EH (cell line): ENCODE measurements at regions not wholly inside any gene's neighbourhood (a gene's known extent, or its start where the extent isn't known, plus 50 kb on each side); places are given as distances from the start of the nearest gene placed in this dataset.
A peak's percentile ranks its signal among the peaks of the same experiment; 100 is the strongest.
"Not testable (repeated sequence)": the region's sequence is repeated elsewhere in the genome, so short reads cannot be mapped to it uniquely, and the experiment has no call there.

Experiments used
- DNase-seq: peaks from one replicate; pipeline ENCODE4 v3.0.0-alpha.2; 2015; ENCODE audit warnings: low read depth

DNA sequence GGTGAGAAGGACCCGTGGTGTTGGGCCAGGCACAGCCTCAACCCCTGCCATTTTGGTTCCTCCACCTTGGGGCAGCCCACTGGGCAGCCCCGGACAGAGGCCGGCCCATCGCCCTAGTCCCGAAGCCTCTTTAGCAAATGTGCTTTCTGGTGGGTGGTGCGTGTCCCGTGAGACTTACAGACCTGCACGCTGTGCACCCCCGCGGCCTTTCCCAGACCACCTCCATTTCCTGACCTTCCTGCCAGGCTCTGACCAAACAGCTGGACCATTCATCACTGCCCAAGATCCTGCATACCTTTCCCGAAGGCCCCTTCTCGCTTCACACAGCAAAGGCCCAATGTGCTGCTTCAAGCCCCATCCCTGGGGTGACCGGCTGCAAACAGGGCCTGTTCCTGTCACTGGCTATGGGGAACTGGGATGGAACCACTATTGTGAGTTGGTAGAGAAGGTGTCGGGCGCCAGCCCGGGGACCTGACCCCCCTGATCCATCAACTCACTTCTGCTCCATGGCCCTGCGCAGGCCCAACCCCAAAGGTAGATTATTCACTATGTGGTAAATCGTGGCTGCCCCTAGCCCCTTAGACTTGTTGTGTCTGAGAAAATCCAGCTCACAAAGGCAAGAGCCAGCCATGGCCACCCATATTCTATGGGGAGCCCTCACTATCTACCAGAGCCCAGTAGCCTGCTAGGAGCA, 341.0 kb downstream of the EIPR1 start:
- no peak for DNase-seq

DNA sequence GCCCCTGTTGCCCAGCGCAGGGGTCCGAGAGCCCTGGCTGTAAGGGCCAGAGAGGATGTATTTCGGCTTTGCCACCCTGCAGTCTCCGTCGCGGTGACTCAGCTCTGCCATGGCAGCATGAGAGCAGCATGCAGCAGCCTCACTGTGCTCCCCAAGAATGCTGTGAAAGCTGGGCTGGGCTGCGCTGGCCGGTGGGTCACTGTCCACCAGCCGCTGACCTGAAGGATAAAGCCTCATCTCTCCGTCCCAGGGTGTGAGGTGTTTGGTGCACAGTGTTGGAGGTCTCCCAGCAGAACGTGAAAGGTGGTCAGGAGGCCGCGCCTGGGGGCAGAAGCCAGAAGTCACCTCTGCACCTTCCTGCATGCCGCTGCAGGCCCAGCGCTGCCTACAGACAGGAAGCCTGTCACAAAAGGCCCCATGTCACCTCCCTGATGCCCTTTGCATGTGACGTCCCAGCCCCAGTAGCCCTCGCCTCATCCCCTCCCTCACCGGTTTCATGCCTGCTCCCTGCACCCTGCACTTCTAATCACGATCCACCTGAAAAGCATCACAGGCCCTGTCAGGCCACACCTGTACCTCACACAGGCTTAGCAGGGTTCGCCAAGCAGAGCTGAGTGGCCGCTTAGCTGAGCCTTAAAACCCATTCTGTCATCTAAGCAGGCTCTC, 342.1 kb downstream of the EIPR1 start:
- DNase-seq, result no peak

- no peak for DNase-seq
Observed at GRCh38 chr2:3034856-3035255, 342.8 kb downstream of the EIPR1 start.

- no peak for DNase-seq
Observed at GRCh38 chr2:3034396-3034795, 343.2 kb downstream of the EIPR1 start.

GRCh38 chr2:3033315-3033714, 344.3 kb downstream of the EIPR1 start:
- no peak for DNase-seq

DNA sequence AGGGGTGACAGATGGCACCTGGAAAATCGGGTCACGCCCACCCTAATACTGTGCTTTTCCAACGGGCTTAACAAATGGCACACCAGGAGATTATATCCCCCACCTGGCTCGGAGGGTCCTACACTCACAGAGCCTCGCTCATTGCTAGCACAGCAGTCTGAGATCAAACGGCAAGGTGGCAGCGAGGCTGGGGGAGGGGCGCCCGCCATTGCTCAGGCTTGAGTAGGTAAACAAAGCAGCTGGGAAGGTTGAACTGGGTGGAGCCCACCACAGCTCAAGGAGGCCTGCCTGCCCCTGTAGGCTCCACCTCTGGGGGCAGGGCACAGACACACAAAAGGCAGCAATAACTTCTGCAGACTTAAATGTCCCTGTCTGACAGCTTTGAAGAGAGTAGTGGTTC, 346.8 kb downstream of the EIPR1 start:
- DNase-seq, result not testable (repeated sequence)

- no peak for DNase-seq
Observed at GRCh38 chr2:3025984-3026383, 351.6 kb downstream of the EIPR1 start.

DNA sequence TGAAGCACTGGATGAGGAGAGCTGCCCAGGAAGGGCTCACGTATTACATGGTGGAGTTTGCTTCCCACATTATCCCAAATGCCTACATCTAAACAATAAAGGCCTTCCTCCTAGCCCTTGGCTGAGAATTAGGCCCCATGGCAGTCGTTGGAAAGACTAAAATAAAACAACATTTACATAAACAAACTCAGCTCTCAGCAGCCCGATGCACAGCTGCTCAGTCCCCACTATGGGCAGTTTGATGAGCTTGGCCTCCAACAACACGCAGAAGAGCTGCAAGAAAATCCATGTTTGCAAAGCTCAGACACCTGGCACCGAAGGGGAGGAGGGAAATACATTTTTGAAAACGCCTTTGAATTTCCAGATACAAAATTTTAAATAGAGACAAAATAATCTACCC, 352.4 kb downstream of the EIPR1 start:
- DNase-seq, result no peak

- no peak for DNase-seq
Observed at GRCh38 chr2:3024401-3024935, 353.1 kb downstream of the EIPR1 start.

GRCh38 chr2:3023531-3023930, 354.1 kb downstream of the EIPR1 start:
- no peak for DNase-seq

- DNase-seq, result no peak
Observed at GRCh38 chr2:3022841-3023372, 354.7 kb downstream of the EIPR1 start.

DNA sequence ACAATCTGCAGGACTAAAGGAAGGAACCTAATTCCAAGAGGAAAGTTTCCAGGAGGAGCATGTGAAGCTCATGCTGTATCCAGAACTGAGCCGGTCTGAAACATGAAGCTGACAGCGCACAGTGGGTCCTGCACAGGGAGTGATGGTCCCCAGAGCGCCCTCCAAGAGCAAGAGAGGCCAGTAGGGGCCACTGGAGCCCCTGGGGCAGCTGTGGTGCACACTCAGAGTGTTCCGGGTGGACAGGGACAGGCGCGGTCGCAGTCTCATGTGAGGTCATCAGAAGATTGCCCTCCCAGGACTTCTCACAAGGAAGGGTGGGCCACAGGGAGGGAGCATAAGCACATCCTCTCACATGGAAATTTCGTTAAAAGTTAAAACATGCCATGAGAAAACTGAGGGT, 355.9 kb downstream of the EIPR1 start:
- no peak for DNase-seq

- DNase-seq, result no peak
Observed at GRCh38 chr2:3010001-3010400, 367.6 kb downstream of the EIPR1 start.

- no peak for DNase-seq
Observed at GRCh38 chr2:3009483-3009882, 368.1 kb downstream of the EIPR1 start.

- DNase-seq, result no peak
Observed at GRCh38 chr2:3009005-3009404, 368.6 kb downstream of the EIPR1 start.

DNA sequence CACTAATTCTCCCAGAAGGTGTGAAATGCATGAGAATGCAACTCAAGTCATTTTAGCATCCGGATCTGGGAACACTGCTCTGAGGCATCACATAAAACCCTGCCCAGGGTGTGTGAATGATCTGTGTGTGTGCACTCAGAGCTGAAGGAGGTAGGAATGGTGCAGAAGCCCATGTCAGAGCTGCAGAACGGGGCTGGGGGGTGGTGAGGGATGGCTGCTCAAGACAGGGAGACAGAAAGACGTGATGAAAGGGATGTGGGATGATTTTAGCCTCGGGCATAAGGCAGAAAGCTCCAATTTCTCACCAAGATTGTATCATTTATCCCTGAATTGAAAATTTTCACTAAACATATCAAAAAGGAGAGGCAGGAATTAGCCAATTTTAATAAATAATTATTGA, 369.1 kb downstream of the EIPR1 start:
- DNase-seq, result no peak

- no peak for DNase-seq
Observed at GRCh38 chr2:3007135-3007534, 370.5 kb downstream of the EIPR1 start.

GRCh38 chr2:3005859-3006501, 371.6 kb downstream of the EIPR1 start:
- no peak for DNase-seq

GRCh38 chr2:3001615-3002560, 375.7 kb downstream of the EIPR1 start:
- DNase-seq, result peak; percentile 1

- no peak for DNase-seq
Observed at GRCh38 chr2:3000968-3001367, 376.6 kb downstream of the EIPR1 start.

DNA sequence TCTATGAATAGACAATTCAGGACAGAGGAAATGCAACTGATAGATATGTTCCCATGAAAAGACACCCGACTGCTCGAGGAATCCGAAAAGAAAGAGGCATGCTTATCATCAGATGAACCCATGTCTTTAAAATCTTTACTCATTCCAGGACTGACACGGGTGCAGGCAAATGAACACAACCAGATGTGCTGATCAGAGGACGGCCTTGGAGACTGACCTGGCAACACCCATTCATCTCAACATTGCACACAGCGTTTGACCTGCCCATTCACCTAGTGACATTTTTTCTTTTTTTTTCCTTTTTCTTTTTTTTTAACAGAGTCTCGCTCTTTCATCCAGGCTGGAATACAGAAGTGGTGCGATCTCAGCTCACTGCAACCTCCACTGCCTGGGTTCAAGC, 377.5 kb downstream of the EIPR1 start:
- no peak for DNase-seq

- no peak for DNase-seq
Observed at GRCh38 chr2:2998971-2999370, 378.6 kb downstream of the EIPR1 start.
